ENCODE measurements at regions not wholly inside any gene's neighbourhood (a gene's known extent, or its start where the extent isn't known, plus 50 kb on each side); places are given as distances from the start of the nearest gene placed in this dataset.

GRCh38 chr5:21694567-21694966, 1158.6 kb downstream of the CDH12 start:
- no peak for DNase-seq (ENCODE audit: low read depth, low spot score)
- no peak overlapping the region for H3K4me3 ChIP-seq (ENCODE audit: low read length)

GRCh38 chr5:21693591-21693990, 1159.6 kb downstream of the CDH12 start:
- no peak for DNase-seq (ENCODE audit: low read depth, low spot score)
- H3K4me3 ChIP-seq (ENCODE audit: low read length) = no peak overlapping the region

- H3K4me3 ChIP-seq (ENCODE audit: low read length) = no peak overlapping the region
- no peak for DNase-seq (ENCODE audit: low read depth, low spot score)
Measured at GRCh38 chr5:21689587-21689986, 1163.6 kb downstream of the CDH12 start.

GRCh38 chr5:21688655-21689054, 1164.5 kb downstream of the CDH12 start:
- no peak for DNase-seq (ENCODE audit: low read depth, low spot score)
- H3K4me3 ChIP-seq (ENCODE audit: low read length) = no peak overlapping the region

GRCh38 chr5:21687621-21688020, 1165.5 kb downstream of the CDH12 start:
- H3K4me3 ChIP-seq (ENCODE audit: low read length) = no peak overlapping the region
- DNase-seq (ENCODE audit: low read depth, low spot score) = no peak

DNA sequence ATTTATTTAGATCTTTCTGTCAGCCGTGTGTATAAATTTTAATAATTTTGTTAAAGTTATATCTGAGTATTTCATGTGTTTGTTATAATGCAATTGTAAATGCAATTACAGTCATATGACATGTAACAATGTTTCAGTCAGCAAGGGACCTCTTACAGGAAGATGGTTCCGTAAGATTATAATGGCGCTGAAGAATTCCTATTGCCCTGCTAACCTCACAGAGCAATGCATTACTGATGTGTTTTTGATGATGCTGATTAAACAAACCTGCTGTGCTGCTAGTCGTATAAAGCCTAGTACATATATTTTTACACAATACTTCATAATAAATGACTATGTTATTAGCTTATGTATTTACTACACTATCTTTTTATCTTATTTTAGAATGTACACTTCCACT, 1166.4 kb downstream of the CDH12 start:
- DNase-seq (ENCODE audit: low read depth, low spot score) = no peak
- H3K4me3 ChIP-seq (ENCODE audit: low read length) = no peak overlapping the region

GRCh38 chr5:21685522-21685921, 1167.6 kb downstream of the CDH12 start:
- H3K4me3 ChIP-seq (ENCODE audit: low read length) = no peak overlapping the region
- no peak for DNase-seq (ENCODE audit: low read depth, low spot score)

- H3K4me3 ChIP-seq (ENCODE audit: low read length) = no peak overlapping the region
- DNase-seq (ENCODE audit: low read depth, low spot score) = no peak
Measured at GRCh38 chr5:21684992-21685391, 1168.2 kb downstream of the CDH12 start.

- DNase-seq (ENCODE audit: low read depth, low spot score) = no peak
- H3K4me3 ChIP-seq (ENCODE audit: low read length) = no peak overlapping the region
Measured at GRCh38 chr5:21681911-21682310, 1171.2 kb downstream of the CDH12 start.

GRCh38 chr5:21680641-21681040, 1172.5 kb downstream of the CDH12 start:
- no peak overlapping the region for H3K4me3 ChIP-seq (ENCODE audit: low read length)
- DNase-seq (ENCODE audit: low read depth, low spot score) = no peak

GRCh38 chr5:21680196-21680595, 1172.9 kb downstream of the CDH12 start:
- no peak for DNase-seq (ENCODE audit: low read depth, low spot score)
- H3K4me3 ChIP-seq (ENCODE audit: low read length) = no peak overlapping the region

GRCh38 chr5:21678526-21678925, 1174.6 kb downstream of the CDH12 start:
- H3K4me3 ChIP-seq (ENCODE audit: low read length) = no peak overlapping the region
- DNase-seq (ENCODE audit: low read depth, low spot score) = no peak

DNA sequence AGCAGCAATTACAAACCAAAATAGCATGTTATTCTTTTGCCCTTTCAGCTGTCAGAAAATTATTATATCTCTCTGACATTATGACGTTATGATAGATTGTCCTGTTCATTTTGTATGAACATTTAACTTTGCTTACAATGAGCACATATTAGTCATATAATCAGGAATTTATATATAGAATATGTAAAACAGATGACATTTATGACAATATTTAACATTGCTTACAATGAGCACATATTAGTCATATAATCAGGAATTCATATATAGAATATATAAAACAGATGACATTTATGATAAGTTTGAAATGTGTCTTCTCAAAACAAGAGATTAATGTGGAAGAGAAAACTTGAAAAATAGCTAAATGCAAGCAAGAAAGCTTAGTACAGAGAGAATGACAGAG, 1180.2 kb downstream of the CDH12 start:
- no peak overlapping the region for H3K4me3 ChIP-seq (ENCODE audit: low read length)
- DNase-seq (ENCODE audit: low read depth, low spot score) = no peak

- no peak overlapping the region for H3K4me3 ChIP-seq (ENCODE audit: low read length)
- no peak for DNase-seq (ENCODE audit: low read depth, low spot score)
Measured at GRCh38 chr5:21672360-21672759, 1180.8 kb downstream of the CDH12 start.

DNA sequence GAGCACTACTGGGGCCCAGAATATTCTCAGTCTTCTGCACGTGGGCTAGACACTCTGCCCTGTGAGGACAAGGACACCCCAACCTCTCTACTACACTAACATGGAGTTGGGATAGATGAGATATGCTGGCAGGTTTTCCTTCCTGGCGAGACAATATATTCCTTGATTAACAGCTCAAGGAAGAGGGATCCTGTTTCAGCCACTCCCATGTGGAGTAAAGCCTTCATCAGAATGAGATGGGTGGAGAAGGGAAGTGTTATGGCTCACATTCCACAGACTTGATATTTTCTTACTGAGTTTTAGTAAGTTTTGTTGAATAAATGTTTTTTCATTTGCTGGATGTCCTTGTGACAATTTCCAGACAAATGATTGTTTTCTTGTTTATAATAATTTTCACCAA, 1187.6 kb downstream of the CDH12 start:
- no peak overlapping the region for H3K4me3 ChIP-seq (ENCODE audit: low read length)
- DNase-seq (ENCODE audit: low read depth, low spot score) = no peak

GRCh38 chr5:21663082-21663481, 1190.1 kb downstream of the CDH12 start:
- peak; percentile 1 for DNase-seq (ENCODE audit: low read depth, low spot score)
- no peak overlapping the region for H3K4me3 ChIP-seq (ENCODE audit: low read length)

DNA sequence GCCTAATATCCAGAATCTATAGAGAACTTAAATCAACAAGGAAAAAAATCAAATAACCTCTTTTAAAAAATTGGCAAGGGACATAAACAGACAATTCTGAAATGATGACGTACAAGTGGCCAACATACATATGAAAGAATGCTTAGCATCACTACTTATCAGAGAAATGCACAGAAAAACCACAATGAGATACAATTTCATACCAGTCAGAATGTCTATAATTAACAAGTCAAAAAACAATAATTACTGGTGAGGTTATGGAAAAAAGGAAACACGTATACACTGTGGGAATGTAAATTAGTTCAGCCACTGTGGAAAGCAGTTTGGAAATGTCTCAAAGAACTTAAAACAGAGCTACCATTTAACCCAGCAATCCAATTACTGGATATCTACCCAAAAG, 1192.0 kb downstream of the CDH12 start:
- no peak overlapping the region for H3K4me3 ChIP-seq (ENCODE audit: low read length)
- no peak for DNase-seq (ENCODE audit: low read depth, low spot score)

GRCh38 chr5:21654556-21654955, 1198.6 kb downstream of the CDH12 start:
- H3K4me3 ChIP-seq (ENCODE audit: low read length) = no peak overlapping the region

GRCh38 chr5:21649969-21650368, 1203.2 kb downstream of the CDH12 start:
- H3K4me3 ChIP-seq (ENCODE audit: low read length) = no peak overlapping the region
- no peak for DNase-seq (ENCODE audit: low read depth, low spot score)

More at GRCh38 chr5:21654556-21654955, 1198.6 kb downstream of the CDH12 start:
- no peak for DNase-seq (ENCODE audit: low read depth, low spot score)

DNA sequence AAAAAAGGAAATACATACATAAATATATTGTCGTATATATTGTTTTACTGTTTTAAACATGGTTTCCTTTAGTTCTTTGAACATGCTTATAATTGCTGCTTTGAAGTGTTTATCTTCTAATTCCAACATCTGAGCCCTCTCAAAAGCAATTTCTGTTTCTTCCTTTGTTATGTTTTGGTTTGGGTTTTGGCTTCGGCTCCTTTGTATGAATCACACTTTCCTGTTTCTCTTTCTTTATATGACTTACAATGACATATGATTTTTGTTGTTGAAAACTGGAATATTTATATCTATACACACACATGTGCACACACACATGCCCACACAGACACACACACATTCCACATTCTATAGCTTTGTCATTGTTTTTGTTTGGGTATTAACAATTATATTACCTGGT, 1206.7 kb downstream of the CDH12 start:
- no peak overlapping the region for H3K4me3 ChIP-seq (ENCODE audit: low read length)
- DNase-seq (ENCODE audit: low read depth, low spot score) = no peak

DNA sequence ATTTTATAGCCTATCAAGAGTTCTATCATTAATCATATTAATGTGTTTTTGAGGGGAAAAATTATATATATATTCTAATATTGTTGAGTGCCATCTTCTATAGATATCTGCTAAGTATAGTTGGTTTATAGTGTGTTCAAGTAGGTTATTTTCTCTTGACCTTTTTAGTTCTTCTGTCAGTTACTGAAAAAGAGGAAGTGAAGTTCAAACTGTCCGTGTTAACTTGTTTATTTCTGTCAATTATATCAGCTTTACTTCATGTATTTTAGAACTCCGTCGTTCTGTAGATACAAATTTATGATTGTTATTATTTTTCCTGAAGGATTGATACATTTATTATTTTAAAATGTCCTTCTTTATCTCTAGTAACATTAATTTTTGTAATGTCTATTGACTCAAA, 1209.1 kb downstream of the CDH12 start:
- DNase-seq (ENCODE audit: low read depth, low spot score) = no peak
- no peak overlapping the region for H3K4me3 ChIP-seq (ENCODE audit: low read length)

GRCh38 chr5:21642312-21642711, 1210.8 kb downstream of the CDH12 start:
- no peak for DNase-seq (ENCODE audit: low read depth, low spot score)
- no peak overlapping the region for H3K4me3 ChIP-seq (ENCODE audit: low read length)

All from Jurkat, Clone E6-1 (cell line).